NCI-H2081 (cell line): ENCODE measurements at regions not wholly inside any gene's neighbourhood (a gene's known extent, or its start where the extent isn't known, plus 50 kb on each side); places are given as distances from the start of the nearest gene placed in this dataset.

Experiments used
- DNase-seq, 2 experiments: peaks; one replicate each; lab custom pipeline; 2025; lab: John Stamatoyannopoulos, UW

GRCh38 chr20:21577551-21577950, 63.7 kb upstream of the NKX2-2 start:
- no peak for DNase-seq

GRCh38 chr20:21575981-21576740, 62.3 kb upstream of the NKX2-2 start:
- no peak for DNase-seq

- no peak for DNase-seq
Measured at GRCh38 chr20:21575167-21575566, 61.3 kb upstream of the NKX2-2 start.

- no peak for DNase-seq
Measured at GRCh38 chr20:21574443-21574842, 60.6 kb upstream of the NKX2-2 start.

- no peak for DNase-seq
Measured at GRCh38 chr20:21573259-21573658, 59.4 kb upstream of the NKX2-2 start.

GRCh38 chr20:21571841-21572690, 58.2 kb upstream of the NKX2-2 start:
- DNase-seq = peak; percentile 14 to 25

GRCh38 chr20:21570285-21570992, 56.6 kb upstream of the NKX2-2 start:
- DNase-seq = no peak

GRCh38 chr20:21569586-21569985, 55.7 kb upstream of the NKX2-2 start:
- no peak for DNase-seq

GRCh38 chr20:21564127-21564773, 50.4 kb upstream of the NKX2-2 start:
- DNase-seq = no peak
